GM18498 (cell line): ENCODE measurements at regions not wholly inside any gene's neighbourhood (a gene's known extent, or its start where the extent isn't known, plus 50 kb on each side); places are given as distances from the start of the nearest gene placed in this dataset.

Experiments used
- ATAC-seq: cut with Tn5 transposase; IDR thresholded peaks from one replicate; pipeline ENCODE4 v1.9.1; 2021; ENCODE audit warnings: mild to moderate bottlenecking, moderate library complexity; ENCODE audit not compliant: unreplicated experiment

DNA sequence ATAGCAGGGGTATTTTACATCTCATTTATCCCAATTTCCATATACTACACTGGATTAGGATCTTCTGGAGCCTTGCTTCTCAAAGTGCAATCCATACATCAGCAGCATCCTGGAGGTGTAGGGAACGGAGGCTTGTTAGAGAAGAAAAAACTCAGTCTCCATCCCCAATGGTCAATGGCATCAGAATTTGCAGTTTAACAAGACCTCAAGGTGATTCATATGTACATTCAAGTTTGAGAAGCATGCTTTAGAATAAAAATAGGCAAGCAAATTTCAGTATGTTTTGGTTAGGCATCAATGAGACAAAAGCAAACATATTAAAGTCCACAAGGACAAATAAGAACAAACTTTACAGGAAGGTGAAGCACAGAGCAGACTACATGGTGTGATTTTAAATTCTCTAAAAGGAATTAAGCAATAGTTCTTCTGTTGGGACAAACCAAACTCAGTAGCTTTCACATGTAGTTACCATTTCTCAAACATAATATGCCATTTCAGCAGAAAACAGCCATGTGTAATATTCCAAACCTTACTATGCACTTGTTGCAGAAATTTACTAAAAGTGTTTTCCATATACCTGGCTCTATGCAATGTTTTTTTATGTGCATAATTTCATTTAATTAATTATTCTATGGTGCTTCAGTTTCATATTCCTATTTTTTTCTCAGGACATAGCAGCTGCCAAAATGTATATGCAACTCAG lies 360.3 kb upstream of the NECTIN3 start:
- no peak for ATAC-seq

DNA sequence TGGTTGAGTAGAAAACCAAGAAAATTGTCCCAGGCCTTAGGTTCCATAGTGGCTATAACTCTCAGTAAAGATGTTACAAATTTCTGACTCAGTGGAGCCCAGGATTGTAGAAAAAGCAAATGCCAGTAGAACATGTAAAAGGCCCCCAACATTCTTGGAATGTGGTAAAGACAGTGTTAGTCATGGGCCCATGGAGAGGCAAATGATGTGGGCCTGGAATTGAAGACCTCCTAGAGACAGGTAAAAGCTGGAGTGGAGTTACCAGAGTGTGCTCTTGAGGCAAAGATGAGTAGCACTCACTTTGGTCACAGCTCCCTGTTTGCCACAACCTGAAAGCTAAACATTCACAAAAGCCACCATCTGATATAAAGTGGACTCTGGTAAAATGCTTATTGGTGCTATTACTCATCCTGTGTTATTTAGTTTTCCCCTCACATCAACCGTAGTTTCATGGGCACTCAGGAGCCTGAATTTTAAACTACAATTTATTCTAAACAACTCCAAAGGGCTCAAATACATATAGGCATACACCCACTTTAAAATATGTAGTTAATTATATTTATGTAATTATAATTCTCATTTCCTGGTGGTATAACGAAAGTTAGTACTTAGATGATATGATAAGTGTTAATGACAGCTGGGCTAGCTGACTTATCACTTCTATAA lies 359.6 kb upstream of the NECTIN3 start:
- ATAC-seq, result no peak

DNA sequence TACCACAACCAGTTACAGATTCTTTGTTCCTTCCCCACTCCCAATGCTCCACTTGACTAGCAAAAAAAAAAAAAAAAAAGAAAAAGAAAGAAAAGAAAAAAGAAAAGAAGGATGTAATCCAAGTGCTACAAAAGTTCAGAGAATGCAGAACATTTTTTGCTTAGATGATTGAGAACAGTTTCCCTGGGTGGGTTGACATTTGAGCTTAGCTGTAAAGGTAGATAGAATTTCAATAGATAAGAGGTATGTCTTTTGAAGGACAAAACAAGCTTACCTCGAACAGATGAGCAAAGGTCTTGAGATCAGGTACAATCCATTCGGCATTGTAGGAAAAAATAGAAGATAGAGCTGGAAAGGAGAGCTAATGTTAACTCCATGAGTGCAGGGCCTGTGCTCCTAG lies 344.6 kb upstream of the NECTIN3 start:
- ATAC-seq, result no peak

DNA sequence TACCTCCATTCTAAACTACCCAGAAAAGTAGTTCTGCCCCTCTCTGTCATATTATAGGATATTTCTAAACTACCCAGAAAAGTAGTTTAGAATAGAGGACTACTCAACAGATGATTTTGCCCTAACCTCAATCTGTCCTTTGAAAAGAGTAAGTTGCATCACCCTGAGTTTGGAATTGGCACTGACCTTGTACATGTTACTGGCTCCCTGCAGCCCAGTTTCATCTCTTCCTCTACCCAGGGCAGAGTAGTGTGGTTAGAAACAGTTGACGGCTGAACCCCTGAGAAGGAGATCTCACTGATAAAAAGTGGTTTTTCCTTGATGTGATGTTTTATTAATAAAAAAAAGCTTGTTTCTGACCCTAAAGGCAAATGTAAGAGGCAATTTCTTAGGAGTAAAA lies 340.5 kb upstream of the NECTIN3 start:
- no peak for ATAC-seq

DNA sequence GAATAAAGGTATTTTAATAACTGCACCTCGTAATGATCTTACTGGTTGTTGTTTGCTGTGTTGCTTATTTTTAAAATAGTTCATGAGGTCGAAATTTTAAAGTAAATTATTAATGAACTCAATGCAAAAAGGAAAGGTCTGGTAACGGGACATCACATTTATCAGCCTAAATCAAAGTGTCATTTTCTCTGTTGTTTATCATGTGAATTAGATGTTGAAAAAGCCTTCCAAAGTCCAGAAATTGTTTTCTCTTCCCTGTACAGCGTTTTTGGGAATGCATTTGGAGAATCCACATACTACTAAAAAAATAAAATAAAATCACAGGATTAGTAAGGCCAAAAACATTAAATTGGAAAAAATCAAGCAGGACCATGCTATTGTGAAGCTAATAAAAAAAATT lies 339.2 kb upstream of the NECTIN3 start:
- no peak for ATAC-seq

DNA sequence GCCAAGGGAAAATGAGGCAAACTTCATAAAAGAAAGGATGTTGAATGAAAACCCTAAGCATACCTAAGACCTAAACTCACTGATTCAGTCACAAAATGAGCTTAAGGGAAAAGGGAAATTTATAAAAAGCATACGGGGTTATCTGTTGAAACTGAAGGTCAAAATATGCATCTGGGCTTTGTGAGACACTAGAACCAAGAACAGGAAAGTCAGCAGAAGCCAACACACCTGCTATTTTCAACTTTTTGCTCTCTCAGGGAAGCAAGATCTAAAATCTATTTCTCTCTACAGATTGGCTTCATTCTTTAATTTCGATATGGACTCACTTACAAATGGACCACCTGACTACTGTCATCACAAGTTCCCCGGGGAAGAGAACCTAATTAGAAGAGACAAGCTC lies 338.6 kb upstream of the NECTIN3 start:
- ATAC-seq, result no peak

DNA sequence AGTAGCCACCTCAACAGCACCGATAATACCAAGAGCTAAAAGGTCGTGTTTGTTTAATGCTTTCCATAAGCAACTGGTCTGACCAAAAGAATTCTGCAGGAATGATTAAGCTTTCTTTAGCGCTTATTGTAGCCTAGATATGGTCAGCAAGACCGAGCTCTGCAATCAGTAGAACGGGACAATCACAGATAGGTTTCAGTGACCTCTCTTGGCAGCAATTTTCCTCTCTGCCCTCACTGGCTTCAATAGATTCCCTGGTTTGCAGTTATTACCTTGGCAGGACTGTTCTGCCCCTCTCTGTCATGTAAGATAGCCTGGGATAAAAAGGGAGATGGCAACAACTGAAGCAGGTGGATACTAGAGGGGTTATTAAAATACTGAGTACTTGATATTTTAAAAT lies 337.1 kb upstream of the NECTIN3 start:
- ATAC-seq, result no peak

DNA sequence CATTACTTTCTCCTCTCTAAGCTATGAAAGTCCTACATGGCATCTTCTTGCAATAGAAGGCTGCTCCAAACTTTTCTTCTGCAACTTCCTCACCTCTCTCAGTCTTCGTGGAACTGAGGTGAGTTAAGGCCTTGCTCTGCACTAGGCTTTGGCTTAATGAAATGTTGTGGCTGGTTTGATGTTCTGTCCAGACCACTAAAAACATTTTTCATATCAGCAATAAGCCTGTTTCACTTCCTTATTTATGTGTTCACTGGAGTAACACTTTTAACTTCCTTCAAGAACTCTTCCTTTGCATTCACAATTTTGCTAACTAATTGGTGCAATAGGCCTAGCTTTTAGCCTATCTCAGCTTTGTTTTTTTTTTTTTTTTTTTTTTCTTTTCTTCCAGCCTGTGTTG lies 335.3 kb upstream of the NECTIN3 start:
- peak; percentile 96 for ATAC-seq

DNA sequence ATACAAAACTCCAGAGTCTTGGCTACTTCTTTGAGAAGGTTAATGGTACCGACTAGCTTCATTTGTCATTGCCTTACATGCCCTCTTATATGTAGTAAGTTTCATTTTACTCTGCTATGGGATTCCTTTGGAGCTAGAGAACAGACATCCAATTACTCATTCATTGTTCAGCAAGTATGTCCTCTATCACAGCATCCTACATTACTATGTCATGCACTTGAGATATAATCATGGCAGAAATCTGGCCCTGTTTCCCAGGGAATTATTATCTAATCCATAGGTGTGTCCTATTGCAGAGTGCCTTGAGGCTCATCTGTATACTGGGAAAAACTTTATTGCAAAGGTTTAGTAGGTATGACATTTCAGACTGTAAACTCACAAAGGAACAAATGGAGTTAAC lies 333.1 kb upstream of the NECTIN3 start:
- ATAC-seq, result no peak

DNA sequence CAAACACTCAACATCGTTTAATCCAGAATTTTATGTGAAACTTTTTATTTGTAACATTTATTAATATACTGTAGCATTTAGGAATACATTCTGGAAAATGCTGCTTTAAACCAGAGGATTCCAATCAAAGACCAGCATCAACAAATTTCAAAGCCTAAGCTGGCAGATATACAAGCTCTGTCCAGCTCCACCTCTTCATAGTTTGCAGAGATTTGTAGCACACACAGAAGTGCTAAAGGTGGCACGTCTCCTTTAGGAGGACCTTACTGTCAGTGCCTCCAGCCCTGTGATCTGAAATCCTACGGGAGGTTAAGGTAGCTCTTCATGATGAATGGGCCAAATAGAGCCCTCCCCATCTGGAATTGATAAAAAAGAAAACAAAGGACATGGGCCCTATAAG lies 329.7 kb upstream of the NECTIN3 start:
- no peak for ATAC-seq

DNA sequence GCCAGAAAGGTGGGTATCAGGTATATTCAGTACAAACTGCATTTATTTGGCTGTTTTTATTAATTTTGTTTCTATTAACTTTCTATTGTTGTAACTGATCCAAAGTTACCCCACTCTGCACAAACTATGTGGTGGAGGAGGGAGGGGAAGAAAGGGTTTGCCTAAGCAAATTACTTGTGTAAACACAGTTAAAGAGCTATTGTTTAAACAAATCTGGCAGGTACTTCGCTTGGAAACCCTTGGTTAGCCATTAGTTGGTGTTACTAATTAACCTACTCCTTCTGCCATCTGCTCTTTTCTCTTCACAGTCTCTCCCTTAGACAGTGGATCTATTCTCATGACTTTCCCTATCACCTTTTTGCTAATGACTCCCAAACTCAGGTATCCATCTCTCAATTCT lies 328.4 kb upstream of the NECTIN3 start:
- ATAC-seq, result peak; percentile 57

DNA sequence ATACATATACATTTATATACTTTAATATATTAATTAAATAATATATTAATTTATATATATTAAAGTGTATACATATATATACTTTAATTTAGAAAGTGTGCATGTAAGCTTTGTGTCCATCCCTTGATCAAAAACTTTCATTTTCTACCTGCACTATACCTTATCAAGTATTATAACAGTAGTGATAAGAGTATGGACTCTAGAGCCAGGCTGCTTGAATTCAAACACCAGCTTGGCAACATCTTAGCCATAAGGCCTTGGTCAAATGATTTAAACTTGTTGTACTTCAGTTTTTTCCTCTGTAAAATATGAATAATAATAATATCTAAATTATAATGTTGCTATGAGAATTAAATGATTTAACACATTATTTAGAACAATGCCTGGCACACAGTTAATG lies 327.6 kb upstream of the NECTIN3 start:
- no peak for ATAC-seq

DNA sequence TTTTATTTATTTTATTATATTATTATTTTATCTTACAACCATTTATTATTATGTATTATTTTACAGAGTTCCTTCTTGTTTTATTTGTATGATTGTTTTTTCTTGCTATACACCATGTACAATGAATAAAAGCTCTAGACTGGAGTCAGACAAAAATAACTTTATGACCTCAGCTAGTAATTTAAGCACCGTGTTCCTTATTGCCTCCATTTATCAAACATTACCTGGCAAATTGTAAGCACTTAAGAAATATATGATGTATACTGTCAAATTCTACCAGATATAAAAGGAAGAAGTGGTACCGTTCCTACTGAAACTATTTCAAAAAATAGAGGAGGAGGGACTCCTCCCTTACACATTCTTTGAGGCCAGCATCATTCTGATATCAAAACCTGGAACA lies 326.9 kb upstream of the NECTIN3 start:
- no peak for ATAC-seq

DNA sequence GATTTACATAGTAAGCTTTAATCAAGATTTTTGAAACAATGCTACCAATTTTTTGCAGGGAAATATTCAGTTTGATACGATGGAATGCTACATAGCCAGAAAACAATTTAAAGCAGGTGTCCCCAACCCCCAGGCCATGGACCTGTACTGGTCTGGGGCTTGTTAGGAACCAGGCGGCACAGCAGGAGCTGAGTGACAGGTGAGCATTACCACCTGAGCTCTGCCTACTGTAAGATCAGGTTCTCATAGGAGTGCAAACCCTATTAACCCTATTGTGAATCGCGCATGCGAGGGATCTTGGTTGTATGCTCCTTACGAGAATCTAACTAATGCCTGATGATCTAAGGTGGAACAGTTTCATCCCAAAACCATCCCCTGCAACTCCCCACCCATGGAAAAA lies 322.6 kb upstream of the NECTIN3 start:
- no peak for ATAC-seq

DNA sequence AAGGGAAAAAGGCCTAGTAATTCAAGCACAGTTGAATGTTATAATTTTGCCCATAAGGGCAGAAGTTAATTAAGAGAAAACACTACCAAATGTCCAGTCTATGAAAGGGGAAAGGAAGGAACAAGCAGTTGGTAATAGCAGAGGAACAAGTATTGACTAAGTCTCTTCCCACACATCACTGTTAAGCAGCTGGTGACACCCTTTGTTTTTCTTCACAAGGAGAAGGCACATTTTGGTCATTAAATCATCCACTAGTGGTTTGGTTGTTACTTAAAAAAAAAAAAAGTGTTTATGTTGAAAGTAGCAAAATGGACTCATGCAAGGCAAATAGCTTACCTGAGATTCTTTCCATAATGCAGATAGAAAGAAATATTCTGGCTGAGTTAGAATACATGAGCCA lies 321.4 kb upstream of the NECTIN3 start:
- ATAC-seq, result no peak

DNA sequence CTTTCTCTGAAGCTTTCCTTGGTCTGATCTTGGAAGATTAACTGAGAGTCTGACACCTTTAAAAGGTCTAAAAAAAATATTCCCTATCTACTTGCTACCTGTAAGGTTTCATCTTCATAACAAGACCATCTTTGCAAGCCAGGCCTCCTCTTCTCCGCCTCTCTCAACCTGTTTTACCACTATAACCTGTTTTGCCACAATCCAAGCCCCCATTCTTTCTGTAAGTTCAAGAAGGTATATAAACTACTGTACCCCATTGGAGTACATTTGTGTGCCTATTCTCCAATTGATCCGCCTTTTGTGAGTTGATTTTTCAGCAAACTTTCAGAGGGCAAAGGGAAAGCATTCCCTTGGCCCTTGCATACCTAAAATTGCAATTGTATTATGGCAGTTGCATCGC lies 319.3 kb upstream of the NECTIN3 start:
- ATAC-seq, result no peak

DNA sequence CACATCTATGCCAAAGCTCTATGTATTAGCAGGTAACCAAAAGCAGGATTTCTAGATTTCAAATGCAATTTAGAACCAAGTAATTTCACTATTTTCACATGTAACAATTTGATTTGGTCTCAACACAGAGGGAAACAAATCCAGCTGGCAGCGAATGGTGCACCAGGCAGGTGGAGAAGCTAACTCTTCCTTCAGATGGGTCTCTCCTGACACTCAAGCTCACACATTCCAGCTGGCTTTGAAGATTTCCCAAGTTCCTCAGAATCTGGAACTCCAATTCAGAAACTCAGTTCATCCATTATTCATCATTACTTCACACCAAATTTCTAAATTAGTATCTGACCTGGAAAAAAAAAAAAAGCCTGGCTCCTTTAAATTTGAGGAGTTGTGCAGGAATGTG lies 318.1 kb upstream of the NECTIN3 start:
- ATAC-seq, result no peak

DNA sequence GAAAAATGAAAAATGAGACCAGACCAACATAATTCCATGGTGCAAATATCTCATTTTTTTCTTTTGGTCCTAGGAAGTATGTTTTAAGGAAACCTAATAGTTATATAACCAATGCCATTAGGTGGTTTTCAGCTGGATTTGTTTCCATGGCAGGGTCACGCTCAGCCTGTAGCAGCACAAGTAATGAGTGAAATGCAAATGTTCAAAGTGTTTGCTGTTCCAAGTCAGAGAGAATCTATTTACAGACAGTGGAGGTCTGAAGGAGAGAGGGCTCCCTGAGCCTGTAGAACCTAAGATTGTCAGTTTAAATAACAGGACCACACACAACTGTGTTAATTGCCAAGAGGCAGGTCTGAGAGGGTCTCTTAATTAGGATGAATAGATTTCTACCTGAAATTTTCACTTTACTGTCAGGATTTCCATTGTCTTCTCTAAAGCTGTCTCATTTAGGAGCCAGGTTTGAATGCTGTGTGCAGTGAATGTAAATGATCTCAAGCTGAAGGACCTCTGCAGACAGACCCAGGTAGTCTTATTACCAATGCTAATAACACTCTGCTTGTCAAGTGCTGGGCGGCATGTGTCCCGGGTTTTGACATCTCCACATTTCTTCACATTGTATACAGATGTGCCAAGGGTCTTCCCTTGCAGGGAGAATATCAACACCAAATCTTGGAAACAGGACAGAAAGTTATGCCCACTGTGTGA lies 317.3 kb upstream of the NECTIN3 start:
- ATAC-seq, result no peak

DNA sequence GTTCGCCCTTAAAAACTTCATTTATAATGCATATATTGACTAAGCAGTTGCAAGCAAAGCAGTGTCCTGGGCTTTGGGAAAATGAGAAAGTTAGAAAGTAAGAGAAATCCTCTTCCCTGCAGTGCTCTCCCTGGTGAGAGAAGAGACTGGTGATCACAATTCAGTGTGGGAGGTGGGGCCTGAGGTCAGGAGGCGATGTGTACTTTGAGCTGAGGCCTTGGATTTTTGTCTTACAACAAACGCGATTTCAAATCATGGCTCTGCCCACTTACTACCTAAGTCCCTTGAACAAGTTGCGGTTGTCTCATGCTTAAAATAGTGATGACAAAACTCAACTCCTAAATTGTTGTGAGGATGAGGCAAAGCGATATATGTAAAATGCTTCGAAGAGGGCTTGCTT lies 316.3 kb upstream of the NECTIN3 start:
- ATAC-seq, result no peak

DNA sequence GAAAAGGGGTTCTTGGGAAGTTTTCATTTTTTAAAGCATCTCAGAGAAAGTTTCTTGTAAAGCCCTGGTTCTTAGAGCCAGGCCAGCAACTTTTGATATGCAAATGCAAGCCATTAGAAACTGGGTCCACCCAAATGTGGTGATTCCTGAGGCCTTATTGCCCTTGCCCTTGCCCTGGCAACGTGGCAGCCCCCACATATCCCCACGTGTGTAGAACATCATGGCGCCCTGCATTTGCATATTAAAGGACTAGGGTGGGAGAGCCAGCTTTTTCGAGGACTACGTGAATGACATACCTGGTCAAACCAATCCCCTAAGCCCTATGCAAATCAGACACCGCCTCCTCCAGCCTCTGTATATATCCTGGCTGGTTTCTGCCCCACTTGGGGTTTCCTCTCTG lies 314.9 kb upstream of the NECTIN3 start:
- ATAC-seq, result no peak

DNA sequence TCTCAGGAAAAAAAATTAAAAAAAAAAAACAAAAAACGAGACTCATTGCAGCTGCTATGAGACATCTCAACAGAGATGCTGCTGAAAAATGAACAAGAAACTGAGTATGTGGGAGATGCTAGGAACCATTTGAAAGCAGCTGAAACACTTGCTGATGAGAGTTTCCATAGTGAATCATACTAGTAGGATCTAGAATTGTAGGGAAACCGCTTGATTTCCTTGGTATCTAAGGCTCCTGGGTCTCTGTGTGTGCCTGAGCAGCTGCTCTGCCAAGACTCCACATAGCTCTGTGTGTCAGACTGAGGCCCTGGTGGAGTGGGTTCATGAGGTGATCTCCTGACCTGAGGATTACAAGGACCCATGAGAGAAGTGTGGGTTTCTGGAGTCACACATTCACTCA lies 313.4 kb upstream of the NECTIN3 start:
- ATAC-seq, result no peak

DNA sequence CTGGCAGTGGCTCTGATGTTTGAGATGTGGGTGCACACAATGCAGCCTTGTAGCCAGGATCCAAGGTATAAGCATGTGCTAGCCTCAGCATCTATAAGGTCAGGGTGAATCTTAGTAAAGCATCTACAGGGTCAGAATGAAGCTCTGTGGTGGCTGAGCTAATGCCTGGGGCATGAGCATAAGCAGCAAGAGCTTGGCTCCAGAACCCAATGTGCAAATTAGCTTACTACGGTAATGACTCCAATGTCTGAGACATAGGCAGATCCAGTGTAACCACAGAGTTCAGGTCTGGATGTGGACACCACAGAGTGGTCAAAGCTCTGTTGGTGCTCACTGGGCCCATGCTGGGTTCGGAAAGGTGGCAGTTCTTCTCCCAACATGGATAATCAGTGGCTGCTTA lies 304.5 kb upstream of the NECTIN3 start:
- no peak for ATAC-seq
